ENCODE measurements at regions not wholly inside any gene's neighbourhood (a gene's known extent, or its start where the extent isn't known, plus 50 kb on each side); places are given as distances from the start of the nearest gene placed in this dataset.

DNA sequence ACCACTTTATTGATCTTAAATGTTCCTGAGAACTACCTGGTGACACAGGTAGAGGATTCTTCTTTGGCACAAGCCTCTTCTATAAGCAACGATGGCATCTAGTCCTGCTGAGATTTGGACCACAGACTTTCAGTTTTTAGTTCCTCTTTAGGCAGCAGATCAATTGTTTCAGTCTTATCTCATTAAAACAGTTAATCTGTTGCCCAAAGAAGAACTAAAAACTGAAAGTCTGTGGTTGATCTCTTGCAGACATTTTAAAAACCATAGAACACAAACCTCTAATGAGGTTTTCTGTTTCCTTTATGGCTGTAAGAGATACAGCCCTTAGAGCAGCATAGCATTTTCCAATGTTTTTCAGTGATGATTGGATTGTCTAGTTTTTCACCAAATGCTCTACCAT lies 480.9 kb downstream of the MTRR start:
- Histone ChIP-seq H3K36me3 (ENCODE audit: control insufficient read depth, insufficient read depth, low read length) (no peaks in the 10 kb centered on the region), H3K27me3 (ENCODE audit: control insufficient read depth, insufficient read depth, low read length) (no peaks in the 10 kb centered on the region), H3K9ac (ENCODE audit: low read depth, low read length) (no peak overlapping the region), H3K9me3 (ENCODE audit: control insufficient read depth, insufficient read depth, low read length) (0 out of 2 replicates have a peak, but pooled peaks cover 3% of the 10 kb centered on the region), H3K4me3 (ENCODE audit: low read depth, low read length) (no peak overlapping the region), H3K4me1 (ENCODE audit: control insufficient read depth, insufficient read depth, low read length) (no peaks in the 10 kb centered on the region), H3K27ac (ENCODE audit: low read depth, low read length) (no peak overlapping the region)

DNA sequence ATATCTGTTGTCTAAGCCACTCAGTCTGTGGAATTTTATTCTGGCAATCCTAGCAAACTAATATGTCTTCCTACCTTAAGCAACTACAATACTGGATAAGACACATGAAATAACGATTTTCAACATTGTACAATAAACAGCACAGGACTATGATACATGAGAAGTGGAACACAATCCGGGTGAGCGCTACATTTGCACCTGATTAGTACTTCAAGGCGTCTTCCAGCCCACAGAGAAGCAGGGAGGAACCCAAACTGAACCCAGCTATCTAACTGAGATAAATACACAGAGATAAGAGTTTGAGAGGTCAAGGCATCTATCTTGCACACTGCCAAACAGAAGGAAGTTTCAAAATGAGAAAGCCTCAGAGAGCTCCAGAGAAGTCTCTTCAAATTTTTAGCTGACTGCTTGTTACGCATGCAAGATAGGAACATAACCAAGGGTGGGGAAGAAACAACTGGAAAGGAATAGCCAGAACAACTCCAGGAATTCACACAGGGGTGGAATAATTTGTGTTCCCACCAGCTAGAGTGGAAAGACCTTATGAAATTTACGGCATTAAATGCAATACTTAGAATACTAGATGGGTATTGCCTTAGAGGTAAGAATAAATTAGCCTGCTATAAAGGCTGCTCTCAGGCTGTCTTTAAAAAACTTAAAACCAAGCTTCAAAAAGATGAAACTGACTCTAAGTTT lies 481.8 kb downstream of the MTRR start:
- Histone ChIP-seq H3K9ac (ENCODE audit: low read depth, low read length) (no peak overlapping the region), H3K27ac (ENCODE audit: low read depth, low read length) (no peak overlapping the region), H3K9me3 (ENCODE audit: control insufficient read depth, insufficient read depth, low read length) (no peaks in the 10 kb centered on the region), H3K36me3 (ENCODE audit: control insufficient read depth, insufficient read depth, low read length) (no peaks in the 10 kb centered on the region), H3K4me1 (ENCODE audit: control insufficient read depth, insufficient read depth, low read length) (no peaks in the 10 kb centered on the region), H3K27me3 (ENCODE audit: control insufficient read depth, insufficient read depth, low read length) (no peaks in the 10 kb centered on the region), H3K4me3 (ENCODE audit: low read depth, low read length) (no peak overlapping the region)

DNA sequence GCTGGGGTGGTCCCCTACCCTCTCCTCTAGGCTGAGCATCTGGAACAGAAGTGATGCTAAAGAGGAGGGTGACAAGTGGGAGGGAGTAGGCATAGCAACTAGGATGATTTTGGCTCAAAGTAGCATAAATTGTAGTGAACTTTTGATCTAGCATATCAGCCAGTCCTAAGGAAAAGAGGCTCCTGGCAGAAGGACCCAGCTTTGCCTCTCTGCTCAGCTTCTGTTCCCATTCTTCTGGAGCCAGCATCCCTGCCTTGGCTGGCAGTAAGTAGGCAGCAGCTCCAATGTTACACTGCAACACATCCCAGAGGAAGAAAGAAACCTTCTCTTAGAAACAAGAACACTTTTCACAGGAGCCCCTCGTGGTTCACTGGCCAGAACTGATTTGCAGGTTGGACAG lies 487.0 kb downstream of the MTRR start:
- H3K36me3 ChIP-seq (ENCODE audit: control insufficient read depth, insufficient read depth, low read length), result no peaks in the 10 kb centered on the region
- H3K27ac ChIP-seq (ENCODE audit: low read depth, low read length), result no peak overlapping the region
- H3K9ac ChIP-seq (ENCODE audit: low read depth, low read length), result no peak overlapping the region
- H3K4me3 ChIP-seq (ENCODE audit: low read depth, low read length), result no peak overlapping the region
- H3K9me3 ChIP-seq (ENCODE audit: control insufficient read depth, insufficient read depth, low read length), result no peaks in the 10 kb centered on the region
- H3K27me3 ChIP-seq (ENCODE audit: control insufficient read depth, insufficient read depth, low read length), result no peaks in the 10 kb centered on the region
- no peaks in the 10 kb centered on the region for H3K4me1 ChIP-seq (ENCODE audit: control insufficient read depth, insufficient read depth, low read length)

DNA sequence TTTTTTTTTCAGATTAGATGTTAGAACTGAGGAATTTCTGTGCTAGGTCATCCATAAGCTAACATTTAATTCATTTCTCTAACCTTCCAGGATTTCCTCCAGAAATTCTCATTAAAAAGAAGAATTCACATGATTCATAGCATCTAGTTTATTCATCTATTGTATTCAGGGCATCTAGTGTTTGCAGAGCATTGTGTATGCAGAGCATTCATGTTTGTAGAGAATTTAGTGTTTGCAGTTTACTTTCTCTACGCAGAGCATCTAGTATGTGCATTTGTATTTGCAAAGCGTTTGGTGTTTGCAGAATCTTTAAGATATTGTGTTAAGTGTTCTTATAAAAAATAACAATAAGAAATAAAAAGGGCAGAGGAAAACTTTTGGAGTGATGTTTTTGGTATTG lies 491.1 kb downstream of the MTRR start:
- Histone ChIP-seq H3K36me3 (ENCODE audit: control insufficient read depth, insufficient read depth, low read length) (no peaks in the 10 kb centered on the region), H3K4me3 (ENCODE audit: low read depth, low read length) (no peak overlapping the region), H3K9me3 (ENCODE audit: control insufficient read depth, insufficient read depth, low read length) (no peaks in the 10 kb centered on the region), H3K27ac (ENCODE audit: low read depth, low read length) (no peak overlapping the region), H3K9ac (ENCODE audit: low read depth, low read length) (no peak overlapping the region), H3K27me3 (ENCODE audit: control insufficient read depth, insufficient read depth, low read length) (no peaks in the 10 kb centered on the region), H3K4me1 (ENCODE audit: control insufficient read depth, insufficient read depth, low read length) (no peaks in the 10 kb centered on the region)

DNA sequence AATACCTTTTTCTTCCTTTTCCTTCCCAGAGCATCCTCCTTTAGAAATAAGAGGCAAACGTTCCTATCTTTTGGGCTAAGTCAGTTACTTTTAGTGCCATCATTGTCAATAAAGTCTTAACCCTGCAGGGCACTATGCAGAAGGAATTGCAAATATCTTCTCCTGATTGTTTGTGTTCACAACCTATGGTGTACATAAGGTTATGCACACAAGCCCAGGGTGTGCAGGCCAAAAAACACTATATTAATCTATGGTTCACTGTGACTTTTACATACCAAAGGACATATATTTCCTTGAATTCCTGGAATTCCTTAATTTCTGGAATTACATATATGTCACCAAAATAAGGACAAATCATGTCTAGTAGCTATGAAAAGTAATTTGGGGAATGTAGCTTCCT lies 493.5 kb downstream of the MTRR start:
- H3K4me1 ChIP-seq (ENCODE audit: control insufficient read depth, insufficient read depth, low read length), result no peaks in the 10 kb centered on the region
- no peak overlapping the region for H3K4me3 ChIP-seq (ENCODE audit: low read depth, low read length)
- no peaks in the 10 kb centered on the region for H3K36me3 ChIP-seq (ENCODE audit: control insufficient read depth, insufficient read depth, low read length)
- H3K9me3 ChIP-seq (ENCODE audit: control insufficient read depth, insufficient read depth, low read length), result no peaks in the 10 kb centered on the region
- no peak overlapping the region for H3K27ac ChIP-seq (ENCODE audit: low read depth, low read length)
- H3K27me3 ChIP-seq (ENCODE audit: control insufficient read depth, insufficient read depth, low read length), result no peaks in the 10 kb centered on the region
- no peak overlapping the region for H3K9ac ChIP-seq (ENCODE audit: low read depth, low read length)

DNA sequence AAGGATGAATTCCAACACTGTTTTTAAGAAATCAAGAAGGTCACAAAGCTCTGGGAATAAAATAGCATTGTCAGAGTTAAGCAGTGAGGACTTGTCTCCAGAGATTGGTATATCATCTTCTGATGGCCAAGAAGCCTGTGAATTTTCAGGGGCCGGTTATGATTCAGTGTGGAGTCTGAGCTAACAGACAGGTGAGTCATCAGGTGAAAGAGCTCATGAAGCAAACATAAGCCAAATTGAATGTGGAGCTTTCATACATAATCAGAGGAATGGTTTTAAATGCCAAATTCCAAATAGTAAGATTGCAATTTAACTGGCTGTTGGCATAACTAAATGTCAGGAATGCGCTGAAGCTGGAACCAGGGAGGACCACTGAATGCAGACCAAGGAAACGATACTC lies 494.2 kb downstream of the MTRR start:
- Histone ChIP-seq H3K4me3 (ENCODE audit: low read depth, low read length) (no peak overlapping the region), H3K9ac (ENCODE audit: low read depth, low read length) (no peak overlapping the region), H3K4me1 (ENCODE audit: control insufficient read depth, insufficient read depth, low read length) (no peaks in the 10 kb centered on the region), H3K27me3 (ENCODE audit: control insufficient read depth, insufficient read depth, low read length) (no peaks in the 10 kb centered on the region), H3K36me3 (ENCODE audit: control insufficient read depth, insufficient read depth, low read length) (no peaks in the 10 kb centered on the region), H3K27ac (ENCODE audit: low read depth, low read length) (no peak overlapping the region), H3K9me3 (ENCODE audit: control insufficient read depth, insufficient read depth, low read length) (no peaks in the 10 kb centered on the region)

DNA sequence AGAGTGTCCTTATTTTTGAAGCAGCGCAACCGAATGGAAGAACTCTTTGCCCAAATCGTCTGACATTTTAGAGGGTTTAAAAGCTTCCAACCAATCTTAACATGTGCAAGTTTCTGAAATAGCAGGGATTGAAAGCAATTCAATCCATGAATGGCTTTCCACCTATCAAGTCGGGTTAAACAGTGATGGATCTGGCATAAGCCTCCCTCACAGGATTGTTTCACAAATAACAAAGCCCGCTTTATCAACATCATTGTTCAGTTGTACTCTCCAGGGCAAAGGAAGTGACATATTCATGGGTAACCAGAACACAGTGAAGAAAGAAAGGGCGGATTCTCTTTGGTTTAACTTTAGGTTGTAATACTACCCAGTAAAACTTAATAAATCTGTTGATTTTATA lies 497.3 kb downstream of the MTRR start:
- Histone ChIP-seq H3K9me3 (ENCODE audit: control insufficient read depth, insufficient read depth, low read length) (no peaks in the 10 kb centered on the region), H3K27me3 (ENCODE audit: control insufficient read depth, insufficient read depth, low read length) (no peaks in the 10 kb centered on the region), H3K36me3 (ENCODE audit: control insufficient read depth, insufficient read depth, low read length) (no peaks in the 10 kb centered on the region), H3K9ac (ENCODE audit: low read depth, low read length) (no peak overlapping the region), H3K4me1 (ENCODE audit: control insufficient read depth, insufficient read depth, low read length) (no peaks in the 10 kb centered on the region), H3K27ac (ENCODE audit: low read depth, low read length) (no peak overlapping the region), H3K4me3 (ENCODE audit: low read depth, low read length) (no peak overlapping the region)

DNA sequence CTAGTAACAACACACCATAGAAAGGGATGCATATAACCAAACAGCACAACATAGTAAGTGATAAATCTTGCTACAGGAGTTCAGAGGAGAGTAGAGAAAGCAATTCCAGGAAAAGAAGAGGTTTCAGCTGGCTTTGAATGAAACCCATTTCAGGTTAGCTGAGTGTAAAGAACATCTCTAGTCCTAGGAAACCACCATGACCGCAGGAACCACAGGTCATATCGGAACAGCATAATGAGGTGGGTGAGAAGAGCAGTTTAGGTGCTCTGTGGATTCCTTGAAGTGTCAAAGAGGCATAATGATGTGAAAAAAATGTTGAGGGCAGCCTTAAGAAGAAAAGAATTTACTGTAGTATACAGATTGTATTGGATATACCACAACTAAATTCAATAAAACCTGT lies 507.5 kb downstream of the MTRR start:
- H3K4me1 ChIP-seq (ENCODE audit: control insufficient read depth, insufficient read depth, low read length), result no peaks in the 10 kb centered on the region
- H3K9ac ChIP-seq (ENCODE audit: low read depth, low read length), result no peak overlapping the region
- no peak overlapping the region for H3K4me3 ChIP-seq (ENCODE audit: low read depth, low read length)

DNA sequence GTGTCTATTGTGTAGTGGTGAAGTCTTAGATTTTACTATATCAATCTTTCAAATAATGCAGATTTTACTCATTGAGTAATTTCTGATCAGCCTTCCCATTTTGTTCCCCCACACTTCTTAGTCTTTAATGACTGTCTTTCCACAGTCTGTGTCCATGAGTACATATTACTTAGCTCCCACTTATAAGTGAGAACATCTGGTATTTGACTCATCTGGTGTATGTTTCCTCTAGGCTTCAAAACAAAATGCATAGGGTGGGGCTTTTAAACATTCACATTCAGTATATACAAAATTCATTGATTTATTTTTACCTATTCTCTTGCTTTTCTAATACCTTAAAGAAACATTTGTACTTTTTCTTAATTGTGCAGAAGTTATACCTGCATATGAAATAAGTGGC lies 513.0 kb downstream of the MTRR start:
- no peaks in the 10 kb centered on the region for H3K27me3 ChIP-seq (ENCODE audit: control insufficient read depth, insufficient read depth, low read length)

More for the DNA sequence above, 507.5 kb downstream of the MTRR start:
- H3K27ac ChIP-seq (ENCODE audit: low read depth, low read length), result no peak overlapping the region
- no peaks in the 10 kb centered on the region for H3K9me3 ChIP-seq (ENCODE audit: control insufficient read depth, insufficient read depth, low read length)
- H3K36me3 ChIP-seq (ENCODE audit: control insufficient read depth, insufficient read depth, low read length), result no peaks in the 10 kb centered on the region
- no peaks in the 10 kb centered on the region for H3K27me3 ChIP-seq (ENCODE audit: control insufficient read depth, insufficient read depth, low read length)

DNA sequence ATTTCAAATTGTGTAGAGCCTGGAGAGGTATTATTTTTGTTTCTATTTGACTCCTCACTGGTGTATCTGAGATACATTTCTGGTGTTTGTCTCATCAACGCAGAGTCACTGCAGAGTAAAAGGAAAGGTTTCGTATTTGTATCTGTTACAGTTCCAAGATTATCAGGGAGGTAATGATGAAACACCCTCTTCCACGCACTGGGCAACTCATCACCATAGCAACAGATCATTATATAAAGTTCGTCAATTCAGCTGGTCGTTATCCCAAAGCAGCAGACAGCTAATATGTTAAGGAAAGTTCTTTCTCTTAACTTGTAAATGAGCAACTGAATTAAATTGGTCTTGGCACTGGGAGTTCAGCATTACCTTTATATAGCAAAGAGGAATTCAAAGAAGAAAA lies 513.5 kb downstream of the MTRR start:
- Histone ChIP-seq H3K4me1 (ENCODE audit: control insufficient read depth, insufficient read depth, low read length) (no peaks in the 10 kb centered on the region), H3K27ac (ENCODE audit: low read depth, low read length) (no peak overlapping the region), H3K9ac (ENCODE audit: low read depth, low read length) (no peak overlapping the region), H3K27me3 (ENCODE audit: control insufficient read depth, insufficient read depth, low read length) (no peaks in the 10 kb centered on the region), H3K4me3 (ENCODE audit: low read depth, low read length) (no peak overlapping the region), H3K9me3 (ENCODE audit: control insufficient read depth, insufficient read depth, low read length) (no peaks in the 10 kb centered on the region), H3K36me3 (ENCODE audit: control insufficient read depth, insufficient read depth, low read length) (no peaks in the 10 kb centered on the region)

More for the DNA sequence above, 513.0 kb downstream of the MTRR start:
- H3K9me3 ChIP-seq (ENCODE audit: control insufficient read depth, insufficient read depth, low read length), result no peaks in the 10 kb centered on the region
- H3K4me3 ChIP-seq (ENCODE audit: low read depth, low read length), result no peak overlapping the region
- no peak overlapping the region for H3K27ac ChIP-seq (ENCODE audit: low read depth, low read length)
- H3K9ac ChIP-seq (ENCODE audit: low read depth, low read length), result no peak overlapping the region
- no peaks in the 10 kb centered on the region for H3K36me3 ChIP-seq (ENCODE audit: control insufficient read depth, insufficient read depth, low read length)
- no peaks in the 10 kb centered on the region for H3K4me1 ChIP-seq (ENCODE audit: control insufficient read depth, insufficient read depth, low read length)

DNA sequence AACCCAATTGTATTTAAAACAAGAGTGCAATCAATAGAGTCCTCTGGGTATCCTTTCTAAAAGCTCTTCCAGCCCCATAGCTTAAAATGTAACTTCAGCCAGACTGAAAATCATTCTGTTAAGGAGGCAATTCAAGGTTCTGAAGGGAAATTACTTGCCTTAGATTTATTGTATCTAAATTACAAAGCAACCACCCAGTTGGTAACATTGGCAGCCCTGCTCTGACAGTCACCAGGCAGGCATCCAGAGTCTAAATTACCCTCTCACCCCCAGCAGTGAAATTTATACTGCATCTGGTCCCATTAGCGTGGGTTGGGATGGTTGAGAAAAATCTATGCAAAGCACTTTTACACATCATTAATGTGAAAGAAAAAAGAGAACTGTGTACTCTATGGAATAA lies 514.7 kb downstream of the MTRR start:
- Histone ChIP-seq H3K9me3 (ENCODE audit: control insufficient read depth, insufficient read depth, low read length) (no peaks in the 10 kb centered on the region), H3K36me3 (ENCODE audit: control insufficient read depth, insufficient read depth, low read length) (no peaks in the 10 kb centered on the region), H3K27me3 (ENCODE audit: control insufficient read depth, insufficient read depth, low read length) (no peaks in the 10 kb centered on the region), H3K27ac (ENCODE audit: low read depth, low read length) (no peak overlapping the region), H3K4me3 (ENCODE audit: low read depth, low read length) (no peak overlapping the region), H3K4me1 (ENCODE audit: control insufficient read depth, insufficient read depth, low read length) (no peaks in the 10 kb centered on the region), H3K9ac (ENCODE audit: low read depth, low read length) (no peak overlapping the region)
